ENCODE measurements at regions not wholly inside any gene's neighbourhood (a gene's known extent, or its start where the extent isn't known, plus 50 kb on each side); places are given as distances from the start of the nearest gene placed in this dataset.
"Not testable (repeated sequence)": the region's sequence is repeated elsewhere in the genome, so short reads cannot be mapped to it uniquely, and the experiment has no call there.

DNA sequence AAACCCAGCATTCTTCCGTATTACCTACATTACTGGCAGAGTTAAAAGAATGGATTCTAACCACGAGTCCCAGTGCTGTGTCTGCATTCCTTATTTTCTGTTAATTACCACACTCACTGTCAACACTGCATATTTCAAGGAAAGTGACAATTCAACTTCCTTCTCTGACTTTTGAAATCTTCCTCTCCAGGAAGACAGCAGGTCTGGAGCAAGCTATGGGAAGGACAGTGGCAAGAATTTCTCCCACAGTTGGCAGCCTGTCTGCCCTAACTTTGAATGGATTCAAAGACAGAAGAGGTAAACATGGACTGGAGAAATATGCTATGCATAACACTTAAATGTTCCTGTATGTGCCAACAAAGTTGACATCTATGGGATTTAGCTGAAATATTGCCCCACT is 700.5 kb upstream of the CHAC2 start:
- Mint-ChIP-seq H3K27ac (no peak overlapping the region), H3K4me3 (no peak overlapping the region), H3K4me1 (no peaks in the 10 kb centered on the region), H3K9me3 (ENCODE audit: low read depth) (peaks cover 6% of the 10 kb centered on the region), H3K27me3 (no peaks in the 10 kb centered on the region), H3K36me3 (peaks cover 1% of the 10 kb centered on the region)
- no peak for DNase-seq
- ATAC-seq = no peak
- CTCF ChIA-PET = no interaction called here

DNA sequence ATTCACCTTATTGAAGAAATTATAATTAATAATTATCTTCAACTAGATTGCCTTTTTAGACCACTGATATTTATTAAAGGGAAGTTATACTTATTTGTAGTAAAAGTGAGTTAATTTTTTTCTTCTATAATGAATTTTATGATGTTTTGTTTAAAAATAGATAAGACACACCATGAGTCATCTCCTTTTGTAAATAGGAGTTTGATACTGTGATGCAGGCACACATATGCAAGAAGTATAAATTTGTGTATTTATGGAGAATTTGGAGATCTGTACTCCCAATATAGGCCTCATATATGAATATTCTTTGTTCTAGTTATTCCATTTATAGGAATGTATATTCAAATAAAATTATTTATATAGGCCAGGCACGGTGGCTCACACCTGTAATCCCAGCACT is 703.5 kb upstream of the CHAC2 start:
- Mint-ChIP-seq H3K4me1 (no peaks in the 10 kb centered on the region), H3K36me3 (no peaks in the 10 kb centered on the region), H3K4me3 (no peak overlapping the region)

DNA sequence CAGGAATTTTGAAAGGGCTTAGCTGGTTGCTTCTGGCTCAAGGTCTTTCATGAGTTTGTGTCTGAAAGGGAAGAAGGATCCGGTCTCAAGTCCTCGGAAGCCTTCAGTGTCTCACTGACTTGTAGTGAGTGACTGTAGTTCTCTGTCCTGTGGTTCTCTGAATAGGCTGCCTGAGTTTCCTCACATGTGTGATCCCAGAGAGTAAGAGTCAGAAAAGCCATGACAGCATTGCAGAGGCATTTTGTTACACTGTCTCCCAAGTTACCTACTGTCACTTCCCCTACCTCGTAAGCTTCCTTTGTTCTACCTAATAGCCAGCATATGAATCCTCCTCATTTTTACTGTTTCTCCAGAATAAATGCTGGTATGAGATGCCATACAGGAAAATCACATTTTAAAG is 709.1 kb upstream of the CHAC2 start:
- H3K4me3 Mint-ChIP-seq = no peak overlapping the region
- no peak overlapping the region for H3K27ac Mint-ChIP-seq
- peaks cover 8% of the 10 kb centered on the region for H3K9me3 Mint-ChIP-seq (ENCODE audit: low read depth)
- no peaks in the 10 kb centered on the region for H3K4me1 Mint-ChIP-seq
- no peaks in the 10 kb centered on the region for H3K27me3 Mint-ChIP-seq
- ATAC-seq (no peak), DNase-seq (no peak)
- no peaks in the 10 kb centered on the region for H3K36me3 Mint-ChIP-seq
- CTCF ChIA-PET = no interaction called here

More for the DNA sequence above, 703.5 kb upstream of the CHAC2 start:
- CTCF ChIA-PET = no interaction called here
- Mint-ChIP-seq H3K9me3 (ENCODE audit: low read depth) (peaks cover 6% of the 10 kb centered on the region), H3K27ac (no peak overlapping the region), H3K27me3 (no peaks in the 10 kb centered on the region)
- no peak for DNase-seq
- no peak for ATAC-seq

DNA sequence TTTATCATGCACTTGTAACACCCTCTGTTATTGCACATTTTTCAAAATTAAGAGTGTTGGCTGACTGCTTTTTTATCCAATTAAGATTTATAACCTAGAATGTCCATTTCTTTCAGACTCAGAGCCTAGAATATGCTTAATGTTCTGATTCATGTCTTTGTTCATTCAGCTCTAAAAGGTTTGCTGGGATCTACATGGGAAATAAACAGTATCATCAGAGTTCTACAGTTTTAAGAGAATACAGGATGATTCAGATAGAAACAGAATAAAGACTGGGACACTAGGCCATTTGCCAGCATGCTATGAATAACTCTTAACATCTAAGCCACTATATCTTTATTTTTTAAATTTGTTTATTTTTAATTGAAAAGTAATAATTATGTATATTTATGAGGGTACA is 713.7 kb upstream of the CHAC2 start:
- no peak for DNase-seq
- ATAC-seq = no peak
- CTCF ChIA-PET = no interaction called here
- no peaks in the 10 kb centered on the region for H3K4me1 Mint-ChIP-seq
- H3K9me3 Mint-ChIP-seq (ENCODE audit: low read depth) = peaks cover 8% of the 10 kb centered on the region
- H3K36me3 Mint-ChIP-seq = no peaks in the 10 kb centered on the region
- H3K4me3 Mint-ChIP-seq = no peak overlapping the region
- no peaks in the 10 kb centered on the region for H3K27me3 Mint-ChIP-seq
- H3K27ac Mint-ChIP-seq = no peak overlapping the region

DNA sequence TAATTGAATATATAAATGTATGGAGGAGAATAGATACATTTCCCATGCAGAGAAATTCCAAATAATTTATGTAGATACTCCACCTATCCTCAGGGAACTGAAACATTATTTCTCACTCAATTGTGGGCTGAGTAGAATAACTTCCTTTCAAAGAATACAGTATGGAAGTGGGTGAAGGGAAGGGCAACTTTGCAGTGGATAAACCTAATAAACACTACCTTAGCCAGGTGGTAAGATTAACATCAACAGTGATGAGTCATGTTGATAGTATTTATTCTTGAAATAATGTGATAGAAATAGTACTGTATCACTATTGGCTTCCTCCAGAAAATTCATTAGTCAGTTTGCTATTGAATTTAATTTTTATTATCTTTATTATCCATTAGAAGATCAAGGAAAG is 716.4 kb upstream of the CHAC2 start:
- Mint-ChIP-seq H3K27me3 (no peaks in the 10 kb centered on the region), H3K4me3 (no peak overlapping the region), H3K9me3 (ENCODE audit: low read depth) (peaks cover 10% of the 10 kb centered on the region), H3K4me1 (no peaks in the 10 kb centered on the region), H3K36me3 (no peaks in the 10 kb centered on the region), H3K27ac (no peak overlapping the region)
- no peak for DNase-seq
- ATAC-seq = no peak
- CTCF ChIA-PET = no interaction called here

DNA sequence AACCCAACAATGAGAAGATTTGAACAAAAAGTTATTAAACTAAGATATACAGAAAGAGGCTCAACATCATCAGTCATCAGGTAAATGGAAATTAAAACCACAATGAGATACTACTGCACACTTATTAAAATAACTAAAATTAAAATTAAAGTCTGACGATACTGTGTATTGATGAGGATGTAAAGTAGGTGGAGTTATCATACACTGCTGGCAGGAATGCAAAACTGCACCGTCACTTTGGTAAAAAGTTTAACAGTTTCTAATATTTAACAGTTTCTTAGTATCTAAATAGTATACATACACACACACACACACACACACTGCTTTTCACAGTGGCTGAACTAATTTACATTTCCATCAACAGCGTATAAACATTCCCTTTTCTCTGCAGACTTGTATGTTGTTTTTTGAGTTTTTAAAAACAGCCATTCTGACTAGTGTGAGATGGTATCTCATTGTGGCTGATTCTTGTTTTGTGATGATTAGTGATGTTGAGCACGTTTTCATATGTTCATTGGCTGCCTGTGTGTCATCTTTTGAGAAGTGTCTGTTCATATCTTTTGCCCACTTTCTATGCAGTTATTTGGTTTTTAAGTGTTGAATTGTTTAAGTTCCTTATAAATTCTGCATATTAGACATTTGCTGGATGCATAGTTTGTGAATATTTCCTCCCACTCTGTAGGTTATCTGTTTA is 726.9 kb upstream of the CHAC2 start:
- no peak for ATAC-seq
- CTCF ChIA-PET = no interaction called here
- no peak overlapping the region for H3K4me3 Mint-ChIP-seq

DNA sequence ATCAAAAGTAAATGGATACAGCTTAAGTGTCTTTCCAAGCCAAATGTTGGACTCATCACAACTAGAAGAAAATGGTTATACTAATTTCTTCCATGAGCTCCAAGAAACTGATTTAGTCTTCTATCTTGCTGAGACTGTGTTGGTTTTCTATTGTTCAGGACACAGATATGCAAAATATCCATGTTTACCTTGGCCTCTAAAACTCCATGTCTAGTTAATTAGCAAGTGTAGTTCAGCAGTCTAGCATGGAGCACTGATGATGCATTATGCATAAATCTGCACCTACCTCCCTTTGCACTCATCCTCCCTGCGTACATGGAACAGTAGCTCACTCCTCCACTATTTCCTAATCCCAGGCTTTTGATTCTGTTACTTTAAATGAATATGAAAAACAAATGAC is 731.4 kb upstream of the CHAC2 start:
- H3K27me3 Mint-ChIP-seq = no peaks in the 10 kb centered on the region
- H3K27ac Mint-ChIP-seq = no peak overlapping the region
- H3K9me3 Mint-ChIP-seq (ENCODE audit: low read depth) = peaks cover 3% of the 10 kb centered on the region
- H3K36me3 Mint-ChIP-seq = no peaks in the 10 kb centered on the region
- ATAC-seq (no peak), DNase-seq (no peak)
- H3K4me3 Mint-ChIP-seq = no peak overlapping the region
- H3K4me1 Mint-ChIP-seq = no peaks in the 10 kb centered on the region
- CTCF ChIA-PET = no interaction called here

More for the DNA sequence above, 726.9 kb upstream of the CHAC2 start:
- DNase-seq = no peak
- H3K36me3 Mint-ChIP-seq = no peaks in the 10 kb centered on the region
- peaks cover 5% of the 10 kb centered on the region for H3K4me1 Mint-ChIP-seq
- no peak overlapping the region for H3K27ac Mint-ChIP-seq
- peaks cover 3% of the 10 kb centered on the region for H3K9me3 Mint-ChIP-seq (ENCODE audit: low read depth)
- H3K27me3 Mint-ChIP-seq = no peaks in the 10 kb centered on the region

DNA sequence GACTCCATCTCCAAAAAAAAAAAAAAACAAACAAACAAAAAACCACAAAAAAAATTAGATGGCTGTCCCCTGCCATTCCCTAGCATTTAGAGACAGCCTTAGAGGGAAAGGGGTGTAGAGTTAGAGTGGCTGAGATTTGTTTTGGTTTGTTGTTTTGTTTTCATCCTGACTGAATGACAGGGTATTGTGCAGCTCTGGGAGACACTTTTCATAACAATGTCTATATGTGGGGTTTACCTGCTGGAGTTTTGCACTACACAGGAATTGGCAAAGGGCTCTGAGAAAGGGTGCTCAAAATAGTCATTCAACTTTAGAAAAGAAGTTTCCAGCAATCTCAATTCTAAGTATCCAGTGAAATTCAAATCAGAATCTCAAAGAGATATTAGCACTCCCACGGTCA is 732.5 kb upstream of the CHAC2 start:
- no peak overlapping the region for H3K27ac Mint-ChIP-seq
- H3K4me1 Mint-ChIP-seq = no peaks in the 10 kb centered on the region
- H3K4me3 Mint-ChIP-seq = no peak overlapping the region
- peaks cover 3% of the 10 kb centered on the region for H3K9me3 Mint-ChIP-seq (ENCODE audit: low read depth)
- CTCF ChIA-PET = no interaction called here
- ATAC-seq (no peak), DNase-seq (no peak)
- no peaks in the 10 kb centered on the region for H3K27me3 Mint-ChIP-seq
- H3K36me3 Mint-ChIP-seq = no peaks in the 10 kb centered on the region

DNA sequence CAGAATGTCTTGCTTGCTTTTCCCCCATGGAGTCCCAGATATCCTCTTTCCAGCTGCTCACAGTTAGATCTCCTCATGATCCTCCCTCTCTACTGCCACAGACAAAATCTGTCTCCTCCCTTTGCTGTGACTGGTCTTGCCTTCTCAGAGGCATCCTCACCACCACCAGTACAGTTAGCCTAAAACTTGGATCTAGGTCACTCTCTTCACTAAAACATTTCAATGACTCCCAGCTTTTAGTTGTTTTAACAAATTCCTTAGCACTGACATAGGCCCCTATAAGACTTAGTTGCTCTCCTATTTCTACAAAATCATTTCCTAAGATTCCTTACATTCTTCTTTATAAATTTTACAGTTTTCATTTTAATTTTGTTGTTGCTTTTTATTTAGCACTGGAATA is 734.2 kb upstream of the CHAC2 start:
- no peak overlapping the region for H3K27ac Mint-ChIP-seq
- peaks cover 3% of the 10 kb centered on the region for H3K9me3 Mint-ChIP-seq (ENCODE audit: low read depth)
- H3K4me3 Mint-ChIP-seq = no peak overlapping the region
- H3K4me1 Mint-ChIP-seq = no peaks in the 10 kb centered on the region
- DNase-seq (no peak), ATAC-seq (no peak)
- H3K36me3 Mint-ChIP-seq = no peaks in the 10 kb centered on the region
- CTCF ChIA-PET = no interaction called here
- no peaks in the 10 kb centered on the region for H3K27me3 Mint-ChIP-seq

DNA sequence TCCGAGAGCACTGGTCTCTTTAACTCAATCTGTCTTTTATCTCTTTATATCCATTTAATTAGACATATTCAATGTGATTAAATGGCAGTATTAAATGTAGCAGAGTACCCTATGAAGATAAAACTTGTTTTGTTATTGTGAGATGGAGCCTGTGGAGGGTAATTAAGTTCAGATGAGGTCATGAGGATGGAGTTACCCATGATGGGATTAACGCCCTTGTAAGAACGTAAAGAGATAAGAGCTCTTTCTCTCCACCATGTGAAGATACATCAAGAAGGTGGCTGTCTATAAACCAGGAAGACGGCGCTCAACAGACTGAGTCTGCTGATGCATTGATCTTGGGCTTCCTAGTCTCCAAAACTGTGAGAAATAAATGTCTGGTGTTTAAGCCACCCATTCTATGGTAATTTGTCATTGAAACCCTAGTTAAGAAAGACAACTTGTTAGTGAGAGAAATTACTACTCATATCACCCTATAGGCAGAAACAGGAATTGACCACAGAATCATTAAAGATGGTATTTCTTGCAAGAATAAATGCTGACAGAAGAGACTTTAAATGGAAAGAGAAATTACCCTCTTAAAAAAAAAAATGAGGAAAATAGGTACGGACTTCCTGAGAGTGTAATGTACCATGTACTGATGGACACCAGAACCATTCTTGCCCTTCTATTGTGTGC is 738.7 kb upstream of the CHAC2 start:
- H3K27ac Mint-ChIP-seq = no peak overlapping the region
- no peaks in the 10 kb centered on the region for H3K36me3 Mint-ChIP-seq
- no peaks in the 10 kb centered on the region for H3K9me3 Mint-ChIP-seq (ENCODE audit: low read depth)
- ATAC-seq (no peak), DNase-seq (no peak)
- CTCF ChIA-PET = no interaction called here
- H3K27me3 Mint-ChIP-seq = no peaks in the 10 kb centered on the region
- no peak overlapping the region for H3K4me3 Mint-ChIP-seq
- H3K4me1 Mint-ChIP-seq = no peaks in the 10 kb centered on the region

DNA sequence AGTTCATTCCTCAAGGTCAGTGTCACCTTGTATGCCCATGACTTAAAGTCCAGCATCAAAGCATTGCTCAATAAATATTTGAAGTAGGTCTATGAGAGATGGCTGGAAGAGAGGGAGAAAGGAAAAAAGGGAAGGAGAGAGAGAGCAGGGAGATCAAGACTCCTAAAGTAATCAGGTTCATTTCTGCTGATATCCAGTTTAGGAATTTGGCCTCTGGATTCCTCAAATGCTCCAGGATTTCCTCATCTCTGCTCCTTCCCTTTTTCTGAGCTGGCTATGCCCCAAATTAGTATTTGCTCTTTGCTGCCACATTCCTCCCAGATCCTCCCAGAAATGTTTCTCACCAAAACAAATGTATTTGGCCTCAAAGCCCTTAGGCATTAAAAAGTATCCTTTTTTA is 739.4 kb upstream of the CHAC2 start:
- ATAC-seq (no peak), DNase-seq (no peak)
- H3K4me3 Mint-ChIP-seq = no peak overlapping the region

DNA sequence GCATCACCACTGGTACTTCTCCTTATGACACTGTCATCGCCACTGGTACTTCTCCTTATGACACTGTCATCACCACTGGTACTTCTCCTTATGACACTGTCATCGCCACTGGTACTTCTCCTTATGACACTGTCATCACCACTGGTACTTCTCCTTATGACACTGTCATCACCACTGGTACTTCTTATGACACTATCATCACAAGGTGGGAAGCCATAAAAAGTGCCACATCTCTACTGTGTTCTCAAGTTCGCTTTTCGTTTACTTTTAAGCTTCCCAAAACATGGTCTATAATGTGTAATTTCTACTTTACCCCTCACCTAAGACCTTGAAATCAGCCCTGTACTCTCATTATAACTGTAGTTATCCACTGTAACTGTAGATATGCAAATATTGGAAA is 745.4 kb upstream of the CHAC2 start:
- H3K27ac Mint-ChIP-seq; H3K9me3 Mint-ChIP-seq (ENCODE audit: low read depth); H3K27me3 Mint-ChIP-seq; CTCF ChIA-PET; DNase-seq; H3K36me3 Mint-ChIP-seq; ATAC-seq; H3K4me3 Mint-ChIP-seq; H3K4me1 Mint-ChIP-seq: not testable (repeated sequence)

More for the DNA sequence above, 739.4 kb upstream of the CHAC2 start:
- Mint-ChIP-seq H3K9me3 (ENCODE audit: low read depth) (peaks cover 3% of the 10 kb centered on the region), H3K4me1 (no peaks in the 10 kb centered on the region), H3K36me3 (no peaks in the 10 kb centered on the region), H3K27ac (no peak overlapping the region), H3K27me3 (no peaks in the 10 kb centered on the region)
- CTCF ChIA-PET = no interaction called here

DNA sequence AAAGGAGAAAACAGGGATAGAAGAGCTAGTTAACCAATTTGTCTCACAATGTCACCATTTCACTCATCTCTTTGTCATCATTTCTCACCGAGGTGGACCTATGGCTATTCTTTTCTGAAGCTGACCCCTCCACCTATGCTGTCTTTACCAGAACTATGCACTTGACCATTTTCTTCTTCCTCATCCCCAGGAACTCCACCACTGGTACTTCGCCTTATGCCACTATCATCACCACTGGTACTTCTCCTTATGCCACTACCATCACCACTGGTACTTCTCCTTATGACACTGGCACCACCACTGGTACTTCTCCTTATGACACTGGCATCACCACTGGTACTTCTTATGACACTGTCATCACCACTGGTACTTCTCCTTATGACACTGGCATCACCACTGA is 745.8 kb upstream of the CHAC2 start:
- H3K36me3 Mint-ChIP-seq = no peaks in the 10 kb centered on the region
- H3K27me3 Mint-ChIP-seq = no peaks in the 10 kb centered on the region
- ATAC-seq (no peak), DNase-seq (no peak)
- no peak overlapping the region for H3K4me3 Mint-ChIP-seq
- peaks cover 6% of the 10 kb centered on the region for H3K9me3 Mint-ChIP-seq (ENCODE audit: low read depth)
- CTCF ChIA-PET = no interaction called here
- H3K27ac Mint-ChIP-seq = no peak overlapping the region
- no peaks in the 10 kb centered on the region for H3K4me1 Mint-ChIP-seq

DNA sequence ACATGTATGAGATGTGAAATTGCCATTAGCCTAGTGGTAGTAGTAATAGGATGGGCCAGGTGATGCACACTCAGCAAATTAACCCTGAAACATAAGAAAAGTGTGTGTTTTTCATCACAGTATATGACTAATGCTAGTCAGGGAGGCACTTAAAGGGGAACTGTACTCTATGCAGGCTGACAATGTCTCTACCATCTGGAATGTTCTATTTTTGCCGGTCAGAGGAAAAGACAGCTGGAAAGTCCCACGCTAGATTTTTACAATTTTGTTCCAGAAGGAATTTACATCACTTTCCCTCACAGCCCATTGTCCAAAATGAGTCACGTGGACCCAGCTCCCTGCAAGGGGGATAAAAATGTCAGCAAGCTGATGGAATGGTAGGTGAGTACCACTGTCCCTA is 746.3 kb upstream of the CHAC2 start:
- no peak for ATAC-seq
- Mint-ChIP-seq H3K4me1 (no peaks in the 10 kb centered on the region), H3K4me3 (no peak overlapping the region), H3K27ac (no peak overlapping the region), H3K27me3 (no peaks in the 10 kb centered on the region), H3K9me3 (ENCODE audit: low read depth) (peaks cover 6% of the 10 kb centered on the region), H3K36me3 (no peaks in the 10 kb centered on the region)
- DNase-seq = no peak
- CTCF ChIA-PET = no interaction called here
